GM19467 (cell line): ENCODE measurements at regions not wholly inside any gene's neighbourhood (a gene's known extent, or its start where the extent isn't known, plus 50 kb on each side); places are given as distances from the start of the nearest gene placed in this dataset.

Experiments used
- ATAC-seq: cut with Tn5 transposase; IDR thresholded peaks from one replicate; pipeline ENCODE4 v1.9.1; 2021; ENCODE audit warnings: mild to moderate bottlenecking, moderate library complexity; ENCODE audit not compliant: unreplicated experiment

GRCh38 chr3:103705641-103706040 lies 1270.8 kb downstream of the ZPLD1 start:
- ATAC-seq: no peak

DNA sequence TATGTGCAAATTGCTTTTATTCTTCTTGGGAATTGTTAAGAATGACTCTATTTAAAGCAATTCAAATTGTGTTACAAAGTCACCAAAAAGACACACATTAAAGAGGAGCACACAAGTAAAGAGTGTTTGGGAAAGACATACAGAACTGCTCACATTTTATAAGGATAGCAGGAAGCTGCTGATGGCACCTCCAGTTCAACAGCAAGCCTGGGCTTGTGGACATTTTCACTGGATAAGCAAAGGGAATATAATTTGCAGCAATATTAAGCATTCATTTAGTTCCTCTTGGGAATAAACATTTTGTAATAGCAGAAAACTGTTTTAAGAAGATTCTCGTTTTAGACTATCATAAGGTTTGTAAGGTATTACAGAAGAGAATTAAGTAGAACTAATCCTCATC lies 1271.9 kb downstream of the ZPLD1 start:
- ATAC-seq: no peak

GRCh38 chr3:103711670-103712069 lies 1276.9 kb downstream of the ZPLD1 start:
- no peak for ATAC-seq

DNA sequence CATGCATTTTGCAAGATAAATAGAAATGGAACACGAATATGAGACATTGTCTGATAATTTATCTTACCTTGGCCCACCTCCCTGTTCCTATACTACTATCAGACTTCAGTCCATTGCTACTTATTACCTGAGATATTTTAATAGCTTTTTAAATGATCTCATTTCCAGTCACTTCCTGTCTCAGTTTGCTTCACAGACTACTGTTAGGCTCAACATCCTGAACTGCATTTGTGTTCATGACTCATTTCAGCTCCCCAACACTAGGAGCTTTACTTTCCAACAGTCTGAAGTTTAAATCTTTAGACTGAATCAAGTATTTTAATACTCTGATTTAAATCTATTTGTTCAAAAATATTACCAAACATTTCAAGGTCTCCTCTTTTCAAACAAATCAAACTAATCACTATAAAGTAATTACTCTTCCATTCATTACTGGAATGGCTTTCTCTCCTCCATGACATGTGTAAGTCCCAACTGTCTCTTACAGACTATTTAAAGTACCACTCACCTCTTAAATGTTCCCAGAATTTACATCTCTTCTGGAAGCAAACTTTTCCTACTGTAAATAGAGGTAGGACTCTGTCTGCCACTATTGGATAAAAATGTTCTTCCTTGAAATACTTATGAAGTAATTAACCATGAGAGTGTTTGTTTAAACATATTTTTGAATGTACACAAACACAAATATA lies 1277.6 kb downstream of the ZPLD1 start:
- no peak for ATAC-seq

GRCh38 chr3:103729547-103729946 lies 1294.7 kb downstream of the ZPLD1 start:
- no peak for ATAC-seq

DNA sequence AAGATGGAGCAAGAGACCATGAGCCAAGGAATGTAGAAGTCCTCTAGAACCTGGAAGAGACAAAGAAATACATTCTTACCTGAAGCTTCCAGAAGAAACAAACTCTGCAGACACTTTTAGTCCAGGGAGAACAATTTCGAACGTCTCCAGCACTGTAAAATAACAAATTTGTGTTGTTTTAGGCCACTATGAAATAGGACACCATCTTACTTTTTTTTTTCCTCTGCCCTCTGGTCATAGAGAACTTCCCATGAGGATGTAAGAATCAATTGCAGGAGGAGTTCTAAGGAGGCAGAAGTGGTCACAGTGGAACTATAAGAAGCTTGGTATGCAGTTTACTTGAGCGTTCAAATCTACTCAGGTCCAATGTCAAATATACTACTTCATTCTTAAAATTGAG lies 1295.9 kb downstream of the ZPLD1 start:
- ATAC-seq: no peak

DNA sequence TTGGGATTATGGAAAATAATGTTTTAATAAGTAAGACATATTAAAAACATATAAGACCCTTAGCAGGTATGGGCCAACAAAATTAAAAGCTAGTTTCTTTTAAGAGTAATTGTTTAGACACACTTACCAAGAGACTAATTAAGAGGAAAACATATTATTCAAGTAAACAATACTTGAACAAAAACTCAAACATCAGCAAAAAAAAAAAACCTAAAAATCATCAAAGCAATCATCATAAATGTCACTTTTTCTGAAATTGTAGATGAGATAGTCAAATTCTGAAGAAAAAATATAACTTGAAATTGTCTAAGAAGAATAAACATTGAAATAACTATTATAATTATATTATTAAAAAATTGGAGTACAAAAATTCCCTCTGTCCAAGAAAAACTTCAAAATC lies 1318.2 kb downstream of the ZPLD1 start:
- no peak for ATAC-seq

- ATAC-seq: no peak
These were observed 1332.8 kb downstream of the ZPLD1 start for GRCh38 chr3:103767635-103768034.

DNA sequence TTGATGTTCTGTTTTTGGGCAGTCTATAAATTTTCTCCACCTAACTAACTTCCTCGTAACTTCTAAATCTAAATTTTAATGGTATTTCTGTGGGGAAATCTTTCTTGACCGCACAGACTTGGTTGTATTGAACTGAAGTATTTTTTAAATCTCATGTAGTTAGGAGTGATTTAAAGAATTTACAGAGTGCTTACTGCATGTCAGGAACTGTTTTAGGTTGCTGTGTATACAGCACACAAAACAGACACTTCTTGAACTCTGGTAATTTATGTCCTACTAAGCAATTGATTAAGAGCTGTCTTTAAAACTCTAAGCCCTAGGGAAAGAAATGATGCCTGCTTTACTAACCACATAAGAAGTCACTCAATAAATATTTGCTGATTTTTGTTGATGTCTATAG lies 1350.2 kb downstream of the ZPLD1 start:
- no peak for ATAC-seq

- ATAC-seq: no peak
These were observed 1350.7 kb downstream of the ZPLD1 start for GRCh38 chr3:103785537-103785936.

DNA sequence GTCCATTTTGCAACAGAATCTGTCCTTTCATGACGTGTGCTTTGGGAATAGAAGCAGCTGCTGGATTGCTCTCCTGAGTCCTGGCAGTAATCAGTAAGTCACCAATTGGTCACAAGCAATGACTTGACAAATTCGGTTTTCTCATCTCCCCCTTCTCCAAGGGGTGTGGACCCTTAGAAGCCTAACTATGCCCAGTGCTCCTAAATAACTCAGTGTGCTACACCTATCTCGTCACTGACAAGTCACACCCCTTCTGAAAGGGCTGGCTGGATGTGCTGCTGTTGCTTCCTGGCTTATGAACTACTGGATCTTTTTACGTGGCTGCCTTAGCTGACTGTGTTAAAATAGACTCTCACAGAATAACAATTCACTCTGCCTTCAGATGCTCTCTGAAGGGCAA lies 1351.5 kb downstream of the ZPLD1 start:
- no peak for ATAC-seq

DNA sequence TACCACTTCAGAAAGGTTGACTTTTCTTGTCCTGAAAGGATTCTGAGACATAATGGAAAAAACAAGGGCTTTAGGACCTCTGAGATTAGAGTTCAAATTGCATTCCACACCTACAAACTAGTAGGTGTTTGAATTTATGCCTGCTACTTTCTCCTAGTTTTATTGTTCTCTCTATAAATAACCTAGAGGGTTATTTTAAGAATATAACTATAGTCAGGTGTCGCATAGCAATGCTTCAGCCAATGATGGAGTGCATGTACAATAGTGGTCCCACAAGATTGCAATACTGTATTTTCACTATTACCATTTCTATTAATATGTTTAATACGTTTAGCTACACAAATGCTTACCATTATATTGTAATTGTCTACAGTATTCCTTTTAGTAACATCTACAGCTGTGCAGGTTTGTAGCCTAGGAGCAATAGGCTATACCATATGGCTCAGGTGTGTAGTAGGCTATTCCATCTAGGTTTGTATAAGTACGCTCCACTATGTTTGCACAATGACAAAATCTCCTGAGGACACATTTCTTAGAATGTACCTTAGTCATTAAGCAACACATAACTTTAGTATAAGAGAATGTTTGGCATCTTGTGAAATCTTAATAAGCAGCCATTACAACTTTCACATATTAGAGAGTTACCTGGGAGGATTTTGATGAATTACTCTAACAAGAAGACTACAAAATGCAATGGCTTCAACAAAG lies 1352.5 kb downstream of the ZPLD1 start:
- ATAC-seq: no peak

DNA sequence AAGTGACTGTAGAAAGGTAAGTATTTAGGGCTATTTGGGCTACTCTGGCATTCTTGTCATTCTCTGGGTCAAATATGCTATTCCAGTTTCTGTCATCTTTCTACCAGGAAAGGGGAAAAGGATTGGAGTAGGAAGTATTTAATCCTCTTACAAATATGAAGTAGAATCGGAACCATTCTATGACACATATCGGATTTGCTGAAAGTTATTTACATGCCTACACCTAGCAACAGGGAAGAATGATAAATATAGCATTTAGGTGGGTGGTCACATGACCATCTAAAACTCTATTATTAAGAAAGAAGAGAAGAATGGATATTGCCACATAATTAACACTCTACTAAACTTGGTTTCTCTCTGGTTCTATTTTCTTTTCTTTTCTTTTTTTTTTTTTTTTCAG lies 1353.1 kb downstream of the ZPLD1 start:
- ATAC-seq: no peak

DNA sequence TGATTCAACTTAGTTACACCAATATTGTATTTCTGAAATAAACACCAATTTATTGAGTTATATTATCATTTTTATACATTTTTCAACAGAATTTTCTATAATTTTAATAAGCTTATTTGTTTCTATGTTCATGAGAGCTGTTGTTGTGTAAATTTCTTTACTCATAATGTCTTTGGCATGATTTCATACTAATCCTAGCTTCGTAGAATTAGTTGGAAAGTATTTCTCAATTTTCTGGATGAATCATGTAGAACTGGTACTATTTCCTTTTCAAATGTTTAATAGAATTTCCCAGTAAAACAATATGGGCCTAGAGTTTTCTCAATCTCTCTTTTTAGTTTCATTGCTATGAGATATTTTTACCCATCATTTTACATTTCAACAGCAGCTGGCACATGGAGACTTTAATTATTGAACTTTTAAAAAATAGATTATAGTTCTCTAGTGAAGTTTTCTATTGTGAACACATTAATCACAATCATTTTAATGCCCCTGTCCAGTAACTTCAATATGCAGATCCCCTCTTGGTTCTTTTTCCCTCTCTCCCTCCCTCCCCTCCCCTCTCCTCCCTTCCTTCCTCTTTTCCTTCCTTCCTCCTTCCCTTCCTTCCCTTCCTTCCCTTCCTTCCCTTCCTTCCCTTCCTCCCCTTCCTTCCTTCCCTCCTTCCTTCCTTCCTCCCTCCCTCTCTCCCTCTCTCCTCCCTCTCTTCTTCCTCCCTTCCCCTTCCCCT lies 1357.1 kb downstream of the ZPLD1 start:
- no peak for ATAC-seq

- no peak for ATAC-seq
These were observed 1359.8 kb downstream of the ZPLD1 start for GRCh38 chr3:103794656-103795055.

GRCh38 chr3:103796068-103796467 lies 1361.3 kb downstream of the ZPLD1 start:
- no peak for ATAC-seq

DNA sequence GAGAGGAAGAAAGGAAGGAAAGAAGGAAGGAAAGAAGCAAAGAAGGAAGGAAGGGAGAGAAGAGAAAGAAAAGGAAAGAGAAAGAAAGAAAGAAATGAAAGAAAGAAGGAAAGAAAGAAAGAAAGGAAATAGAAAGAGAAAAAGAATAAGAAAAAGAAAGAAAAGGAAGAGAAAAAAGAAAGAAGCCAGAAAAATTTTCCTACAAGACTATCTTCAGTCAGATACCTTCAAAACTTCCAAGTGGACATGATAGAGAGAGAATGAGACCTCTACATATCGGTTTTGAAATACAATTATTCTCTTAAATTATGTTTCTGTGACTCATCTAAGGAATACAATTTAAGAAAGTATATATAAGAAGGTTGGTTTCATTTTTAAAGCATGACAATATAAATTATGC lies 1369.0 kb downstream of the ZPLD1 start:
- ATAC-seq: no peak

- no peak for ATAC-seq
These were observed 1375.4 kb downstream of the ZPLD1 start for GRCh38 chr3:103810167-103810566.

- ATAC-seq: no peak
These were observed 1379.1 kb downstream of the ZPLD1 start for GRCh38 chr3:103813955-103814354.

DNA sequence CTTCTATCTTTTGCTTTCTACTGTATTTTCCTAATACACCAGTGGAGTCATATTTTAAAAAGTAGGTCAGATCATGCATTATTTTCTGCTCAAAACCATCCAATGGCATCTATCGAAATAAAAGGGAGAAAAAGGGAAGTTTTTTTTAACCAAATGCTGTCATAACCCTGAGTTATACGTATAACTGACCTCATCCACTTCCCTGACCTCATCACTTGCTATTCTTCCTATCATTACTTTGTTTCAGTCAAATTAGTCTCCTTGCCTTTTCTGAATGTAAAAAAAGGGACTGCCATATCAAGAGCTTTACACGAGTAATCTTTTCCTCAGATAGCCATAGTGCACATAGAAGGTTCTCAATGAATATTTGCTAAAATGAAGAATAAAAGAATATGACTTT lies 1383.6 kb downstream of the ZPLD1 start:
- no peak for ATAC-seq

GRCh38 chr3:103818800-103819199 lies 1384.0 kb downstream of the ZPLD1 start:
- no peak for ATAC-seq

GRCh38 chr3:103825586-103825985 lies 1390.8 kb downstream of the ZPLD1 start:
- no peak for ATAC-seq
